ENCODE measurements at regions not wholly inside any gene's neighbourhood (a gene's known extent, or its start where the extent isn't known, plus 50 kb on each side); places are given as distances from the start of the nearest gene placed in this dataset.

- TF ChIP-seq RELA (CRISPR knock-in tag; IDR thresholded peaks at IDR 0.05; ENCODE audit: borderline replicate concordance): no peak
- no peak for TF ChIP-seq NR2C2 (CRISPR knock-in tag; IDR thresholded peaks at IDR 0.05)
- TF ChIP-seq CREM (CRISPR knock-in tag; IDR thresholded peaks at IDR 0.05): no peak
- TF ChIP-seq CTCF (IDR thresholded peaks at IDR 0.05): no peak
- TF ChIP-seq STAT6 (CRISPR knock-in tag; conservative IDR thresholded peaks at IDR 0.05; ENCODE audit: low read depth): no peak
- no peak for TF ChIP-seq USF2 (CRISPR knock-in tag; IDR thresholded peaks at IDR 0.05)
- TF ChIP-seq ZBTB21 (CRISPR knock-in tag; IDR thresholded peaks at IDR 0.05; ENCODE audit: borderline replicate concordance): no peak
- no peak for TF ChIP-seq ZNF121 (CRISPR knock-in tag; IDR thresholded peaks at IDR 0.05)
- no peak for TF ChIP-seq E2F1 (CRISPR knock-in tag; IDR thresholded peaks at IDR 0.05)
- TF ChIP-seq NFATC4 (CRISPR knock-in tag; IDR thresholded peaks at IDR 0.05): no peak
- no peak for TF ChIP-seq MAX (CRISPR knock-in tag; IDR thresholded peaks at IDR 0.05)
Observed at GRCh38 chr13:64934569-64935362, 2295.4 kb downstream of the PCDH9 start.
